ENCODE measurements at regions not wholly inside any gene's neighbourhood (a gene's known extent, or its start where the extent isn't known, plus 50 kb on each side); places are given as distances from the start of the nearest gene placed in this dataset.

GRCh38 chr13:83386609-83387008 lies 495.7 kb downstream of the SLITRK1 start:
- Histone ChIP-seq H3K36me3 (ENCODE audit: insufficient read depth in 1 of 2, low read depth in 1 of 2) (no peaks in the 10 kb centered on the region), H3K9me3 (no peaks in the 10 kb centered on the region), H3K27me3 (ENCODE audit: insufficient read depth in 3 of 3, low read length in 2 of 3) (no peaks in the 10 kb centered on the region), H3K4me1 (no peaks in the 10 kb centered on the region), H3K4me3 (no peak overlapping the region), H3K27ac (no peak overlapping the region)
- 76 to 91% (median 84%) methylated on average over 1 of the region's 1 CpG for WGBS, 3 donors
- intact Hi-C loops (cut with DNase I) = no loop called here
- no peak for TF ChIP-seq CTCF (IDR thresholded peaks at IDR 0.05)
- DNase-seq = no peak
- ATAC-seq = no peak

- Histone ChIP-seq H3K27me3 (ENCODE audit: insufficient read depth in 3 of 3, low read length in 2 of 3) (no peaks in the 10 kb centered on the region), H3K4me3 (no peak overlapping the region), H3K9me3 (no peaks in the 10 kb centered on the region), H3K36me3 (ENCODE audit: insufficient read depth in 1 of 2, low read depth in 1 of 2) (no peaks in the 10 kb centered on the region), H3K4me1 (no peaks in the 10 kb centered on the region), H3K27ac (no peak overlapping the region)
- no peak for DNase-seq
- TF ChIP-seq CTCF (IDR thresholded peaks at IDR 0.05) = no peak
- intact Hi-C loops (cut with DNase I) = no loop called here
- ATAC-seq = no peak
- 32 to 48% (median 39%) methylated on average over 1 of the region's 1 CpG for WGBS, 3 donors
These were observed 503.4 kb downstream of the SLITRK1 start for GRCh38 chr13:83378908-83379307.

- Histone ChIP-seq H3K27me3 (ENCODE audit: insufficient read depth in 3 of 3, low read length in 2 of 3) (no peaks in the 10 kb centered on the region), H3K36me3 (ENCODE audit: insufficient read depth in 1 of 2, low read depth in 1 of 2) (no peaks in the 10 kb centered on the region), H3K4me3 (no peak overlapping the region), H3K9me3 (no peaks in the 10 kb centered on the region), H3K4me1 (no peaks in the 10 kb centered on the region), H3K27ac (no peak overlapping the region)
- 45 to 72% (median 66%) methylated on average over 1 of the region's 1 CpG for WGBS, 3 donors
- no peak for TF ChIP-seq CTCF (IDR thresholded peaks at IDR 0.05)
- intact Hi-C loops (cut with DNase I) = no loop called here
- ATAC-seq (no peak), DNase-seq (no peak)
These were observed 504.8 kb downstream of the SLITRK1 start for GRCh38 chr13:83377491-83377890.

- Histone ChIP-seq H3K4me3 (no peak overlapping the region), H3K27me3 (ENCODE audit: insufficient read depth in 3 of 3, low read length in 2 of 3) (no peaks in the 10 kb centered on the region), H3K27ac (no peak overlapping the region), H3K4me1 (no peaks in the 10 kb centered on the region), H3K36me3 (ENCODE audit: insufficient read depth in 1 of 2, low read depth in 1 of 2) (no peaks in the 10 kb centered on the region), H3K9me3 (no peaks in the 10 kb centered on the region)
- no peak for ATAC-seq
- no peak for DNase-seq
- TF ChIP-seq CTCF (IDR thresholded peaks at IDR 0.05) = no peak
- intact Hi-C loops (cut with DNase I) = no loop called here
- 45 to 65% (median 62%) methylated on average over 2 of the region's 2 CpGs for WGBS, 3 donors
These were observed 509.5 kb downstream of the SLITRK1 start for GRCh38 chr13:83372786-83373185.

GRCh38 chr13:83365723-83366122 lies 516.6 kb downstream of the SLITRK1 start:
- Histone ChIP-seq H3K4me3 (no peak overlapping the region), H3K4me1 (no peaks in the 10 kb centered on the region), H3K36me3 (ENCODE audit: insufficient read depth in 1 of 2, low read depth in 1 of 2) (no peaks in the 10 kb centered on the region), H3K9me3 (no peaks in the 10 kb centered on the region), H3K27ac (no peak overlapping the region), H3K27me3 (ENCODE audit: insufficient read depth in 3 of 3, low read length in 2 of 3) (no peaks in the 10 kb centered on the region)
- intact Hi-C loops (cut with DNase I) = no loop called here
- ATAC-seq = no peak
- no peak for DNase-seq
- TF ChIP-seq CTCF (IDR thresholded peaks at IDR 0.05) = no peak
